Omental fat pad (tissue), 3 donors: ENCODE measurements at regions not wholly inside any gene's neighbourhood (a gene's known extent, or its start where the extent isn't known, plus 50 kb on each side); places are given as distances from the start of the nearest gene placed in this dataset.

ENCODE experiments used
- ATAC-seq: fragments of 150-250 bp; one replicate; pipeline ENCODE4 v1.9.1; 2016; ENCODE audit warnings: mild to moderate bottlenecking, moderate library complexity; ENCODE audit not compliant: low FRiP score
- DNase-seq: peaks from one replicate; pipeline ENCODE4 v3.0.0-alpha.2; 2019; ENCODE audit warnings: low spot score
- CTCF ChIP-seq, 3 donors: fragments of 450-650 bp; IDR thresholded peaks; one replicate each; pipeline ENCODE4 v1.5.1; 2016 to 2017; ENCODE audit warnings: antibody characterized with exemption in 3 of 3, mild to moderate bottlenecking in 3 of 3, moderate library complexity in 2 of 3

GRCh38 chr14:22266683-22267082 lies 322.3 kb downstream of the DAD1 start:
- TF ChIP-seq CTCF (IDR thresholded peaks at IDR 0.05), result no peak
- DNase-seq, result no peak
- no peak for ATAC-seq

- TF ChIP-seq CTCF (IDR thresholded peaks at IDR 0.05), result no peak
- ATAC-seq, result no peak
Measured at GRCh38 chr14:22266142-22266442, 322.9 kb downstream of the DAD1 start.

GRCh38 chr14:22265319-22266141 lies 323.5 kb downstream of the DAD1 start:
- ATAC-seq (no peak), DNase-seq (no peak)
- no peak for TF ChIP-seq CTCF (IDR thresholded peaks at IDR 0.05)

More at GRCh38 chr14:22266142-22266442, 322.9 kb downstream of the DAD1 start:
- no peak for DNase-seq

GRCh38 chr14:22264759-22265158 lies 324.3 kb downstream of the DAD1 start:
- TF ChIP-seq CTCF (IDR thresholded peaks at IDR 0.05), result no peak
- DNase-seq (no peak), ATAC-seq (no peak)

- ATAC-seq (no peak), DNase-seq (no peak)
- no peak for TF ChIP-seq CTCF (IDR thresholded peaks at IDR 0.05)
Measured at GRCh38 chr14:22263961-22264360, 325.1 kb downstream of the DAD1 start.

GRCh38 chr14:22262881-22263280 lies 326.1 kb downstream of the DAD1 start:
- no peak for ATAC-seq
- TF ChIP-seq CTCF (IDR thresholded peaks at IDR 0.05), result no peak
- DNase-seq, result no peak
